Stimulated activated CD8-positive, alpha-beta memory T cell treated with anti-CD3 and anti-CD28 coated beads, Interleukin-4, amount 100 ng/mL, for 4 hours (primary cell): ENCODE measurements at regions not wholly inside any gene's neighbourhood (a gene's known extent, or its start where the extent isn't known, plus 50 kb on each side); places are given as distances from the start of the nearest gene placed in this dataset.

ENCODE experiments used
- DNase-seq, 2 donors: peaks; one replicate each; pipeline ENCODE4 v3.0.0-alpha.2; 2020; ENCODE audit warnings: low read depth in 2 of 2, low spot score in 1 of 2

GRCh38 chr13:39892721-39893685, 237.5 kb downstream of the COG6 start:
- no peak for DNase-seq

GRCh38 chr13:39893808-39894207, 238.3 kb downstream of the COG6 start:
- no peak for DNase-seq

- no peak for DNase-seq
Measured at GRCh38 chr13:39894586-39894985, 239.1 kb downstream of the COG6 start.

- no peak for DNase-seq
Measured at GRCh38 chr13:39895254-39895653, 239.8 kb downstream of the COG6 start.

GRCh38 chr13:39897636-39898035, 242.2 kb downstream of the COG6 start:
- DNase-seq, result no peak

GRCh38 chr13:39900106-39900750, 244.8 kb downstream of the COG6 start:
- no peak for DNase-seq

GRCh38 chr13:39904959-39905358, 249.5 kb downstream of the COG6 start:
- no peak for DNase-seq

- DNase-seq, result no peak
Measured at GRCh38 chr13:39909634-39910033, 254.2 kb downstream of the COG6 start.

- no peak for DNase-seq
Measured at GRCh38 chr13:39910041-39910440, 254.6 kb downstream of the COG6 start.

- no peak for DNase-seq
Measured at GRCh38 chr13:39910833-39911232, 255.4 kb downstream of the COG6 start.

- no peak for DNase-seq
Measured at GRCh38 chr13:39913339-39913738, 257.9 kb downstream of the COG6 start.

GRCh38 chr13:39913928-39914327, 258.5 kb downstream of the COG6 start:
- no peak for DNase-seq

- no peak for DNase-seq
Measured at GRCh38 chr13:39915418-39915817, 260.0 kb downstream of the COG6 start.

- no peak for DNase-seq
Measured at GRCh38 chr13:39916330-39916729, 260.9 kb downstream of the COG6 start.

GRCh38 chr13:39918620-39919236, 263.3 kb downstream of the COG6 start:
- DNase-seq, result no peak

GRCh38 chr13:39920613-39921012, 265.2 kb downstream of the COG6 start:
- DNase-seq, result no peak

- no peak for DNase-seq
Measured at GRCh38 chr13:39926345-39926744, 270.9 kb downstream of the COG6 start.

GRCh38 chr13:39928261-39928660, 272.8 kb downstream of the COG6 start:
- no peak for DNase-seq

- DNase-seq, result no peak
Measured at GRCh38 chr13:39929583-39929982, 274.1 kb downstream of the COG6 start.

GRCh38 chr13:39930060-39930459, 274.6 kb downstream of the COG6 start:
- DNase-seq, result no peak

GRCh38 chr13:39930544-39931444, 275.3 kb downstream of the COG6 start:
- DNase-seq, result no peak
